HPDE6-E6E7 (cell line): ENCODE measurements at regions not wholly inside any gene's neighbourhood (a gene's known extent, or its start where the extent isn't known, plus 50 kb on each side); places are given as distances from the start of the nearest gene placed in this dataset.

Source experiments
- DNase-seq: peaks from one replicate; pipeline ENCODE4 v3.0.0; 2011; ENCODE audit warnings: missing footprints; ENCODE audit errors: extremely low spot score

GRCh38 chr2:217656316-217656715 is 346.5 kb downstream of the TNS1 start:
- no peak for DNase-seq

GRCh38 chr2:217655651-217656050 is 347.1 kb downstream of the TNS1 start:
- no peak for DNase-seq

GRCh38 chr2:217654168-217654567 is 348.6 kb downstream of the TNS1 start:
- no peak for DNase-seq

- peak; percentile 21 for DNase-seq
These were observed 349.8 kb downstream of the TNS1 start for GRCh38 chr2:217652761-217653639.

- peak; percentile 44 for DNase-seq
These were observed 352.0 kb downstream of the TNS1 start for GRCh38 chr2:217650716-217651360.

- no peak for DNase-seq
These were observed 352.6 kb downstream of the TNS1 start for GRCh38 chr2:217650229-217650628.

- DNase-seq, result no peak
These were observed 354.9 kb downstream of the TNS1 start for GRCh38 chr2:217647925-217648324.

GRCh38 chr2:217647226-217647625 is 355.6 kb downstream of the TNS1 start:
- no peak for DNase-seq

GRCh38 chr2:217645896-217646295 is 356.9 kb downstream of the TNS1 start:
- no peak for DNase-seq

- DNase-seq, result no peak
These were observed 358.9 kb downstream of the TNS1 start for GRCh38 chr2:217643789-217644301.

GRCh38 chr2:217642944-217643343 is 359.9 kb downstream of the TNS1 start:
- no peak for DNase-seq

GRCh38 chr2:217641960-217642359 is 360.8 kb downstream of the TNS1 start:
- DNase-seq, result no peak

- DNase-seq, result no peak
These were observed 363.3 kb downstream of the TNS1 start for GRCh38 chr2:217639481-217639880.

- no peak for DNase-seq
These were observed 364.3 kb downstream of the TNS1 start for GRCh38 chr2:217638533-217638932.

- DNase-seq, result no peak
These were observed 364.8 kb downstream of the TNS1 start for GRCh38 chr2:217638031-217638430.

GRCh38 chr2:217636991-217637561 is 365.7 kb downstream of the TNS1 start:
- no peak for DNase-seq

- no peak for DNase-seq
These were observed 366.2 kb downstream of the TNS1 start for GRCh38 chr2:217636578-217636977.

GRCh38 chr2:217634871-217635270 is 367.9 kb downstream of the TNS1 start:
- DNase-seq, result no peak

- no peak for DNase-seq
These were observed 370.8 kb downstream of the TNS1 start for GRCh38 chr2:217632043-217632442.

GRCh38 chr2:217631115-217631514 is 371.7 kb downstream of the TNS1 start:
- no peak for DNase-seq

- no peak for DNase-seq
These were observed 373.4 kb downstream of the TNS1 start for GRCh38 chr2:217629347-217629746.

GRCh38 chr2:217628061-217628460 is 374.7 kb downstream of the TNS1 start:
- DNase-seq, result no peak

- no peak for DNase-seq
These were observed 375.9 kb downstream of the TNS1 start for GRCh38 chr2:217626926-217627325.
